ENCODE measurements at regions not wholly inside any gene's neighbourhood (a gene's known extent, or its start where the extent isn't known, plus 50 kb on each side); places are given as distances from the start of the nearest gene placed in this dataset.
"Not testable (repeated sequence)": the region's sequence is repeated elsewhere in the genome, so short reads cannot be mapped to it uniquely, and the experiment has no call there.

DNA sequence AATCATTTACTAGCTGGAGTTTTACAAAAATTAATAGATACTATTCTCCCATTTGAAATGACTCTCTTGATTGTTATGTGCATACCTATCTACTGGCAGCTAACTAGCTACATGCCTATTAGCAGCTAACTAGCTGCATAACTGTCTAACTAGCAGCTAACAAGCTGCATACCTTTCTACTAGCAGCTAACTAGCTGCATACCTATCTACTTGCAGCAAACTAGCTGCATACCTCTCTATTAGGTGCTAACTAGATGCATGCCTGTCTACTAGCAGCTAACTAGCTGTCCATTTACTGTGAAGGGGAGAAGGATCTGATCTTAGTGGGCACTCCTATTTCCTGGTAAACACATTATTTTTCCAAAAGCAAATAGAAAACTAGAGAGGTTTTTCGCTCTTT is 439.4 kb upstream of the PFKP start:
- no peak for DNase-seq (ENCODE audit: low spot score)

DNA sequence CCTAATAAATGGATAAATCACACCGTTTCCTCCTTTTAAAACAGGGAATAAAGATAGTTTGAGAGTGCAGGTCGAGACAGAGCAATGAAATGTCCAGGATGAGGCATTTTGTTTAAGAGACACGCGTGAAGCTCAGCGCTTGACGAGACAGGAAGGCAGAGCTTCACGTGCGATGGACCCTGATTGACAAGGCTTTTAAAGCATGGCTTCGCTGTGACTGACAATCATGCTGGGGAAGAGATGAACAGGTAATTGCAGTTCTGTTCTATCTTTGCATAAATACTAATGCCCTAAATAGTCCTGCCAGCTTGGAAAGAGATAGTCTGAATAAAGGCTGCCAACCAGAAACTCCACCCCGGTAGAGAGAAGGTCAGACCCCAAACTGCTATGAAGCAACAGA is 442.3 kb upstream of the PFKP start:
- no peak for DNase-seq (ENCODE audit: low spot score)

DNA sequence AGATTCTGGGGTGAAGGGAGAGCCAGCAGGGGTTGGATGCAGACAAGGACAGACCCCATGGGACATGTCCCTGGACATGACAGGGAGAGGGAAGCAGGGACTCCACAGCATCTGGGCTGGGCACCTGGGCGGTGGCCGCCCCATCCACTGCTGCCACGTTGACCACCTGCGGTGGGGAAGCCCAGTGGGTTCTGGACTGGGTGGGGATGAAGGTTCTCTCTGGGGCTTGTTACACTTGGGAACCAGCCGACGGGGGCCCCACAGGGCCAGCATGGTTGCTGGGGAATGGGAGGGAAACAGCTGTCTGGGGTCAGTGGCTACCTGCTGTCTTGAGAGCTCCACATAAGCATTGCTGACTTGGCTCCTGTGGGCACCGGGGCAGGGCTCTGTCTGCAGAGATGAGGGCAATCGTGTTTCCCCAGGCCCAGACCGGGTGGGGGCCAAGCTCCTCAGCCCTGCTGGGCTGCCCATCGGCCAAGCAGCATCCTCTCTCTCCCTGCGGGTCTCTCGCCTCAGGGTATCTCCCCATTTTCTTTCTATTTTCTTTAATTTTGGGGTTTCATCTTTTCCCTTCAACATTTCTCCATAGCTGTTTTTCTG is 443.6 kb upstream of the PFKP start:
- no peak for DNase-seq (ENCODE audit: low spot score)

DNA sequence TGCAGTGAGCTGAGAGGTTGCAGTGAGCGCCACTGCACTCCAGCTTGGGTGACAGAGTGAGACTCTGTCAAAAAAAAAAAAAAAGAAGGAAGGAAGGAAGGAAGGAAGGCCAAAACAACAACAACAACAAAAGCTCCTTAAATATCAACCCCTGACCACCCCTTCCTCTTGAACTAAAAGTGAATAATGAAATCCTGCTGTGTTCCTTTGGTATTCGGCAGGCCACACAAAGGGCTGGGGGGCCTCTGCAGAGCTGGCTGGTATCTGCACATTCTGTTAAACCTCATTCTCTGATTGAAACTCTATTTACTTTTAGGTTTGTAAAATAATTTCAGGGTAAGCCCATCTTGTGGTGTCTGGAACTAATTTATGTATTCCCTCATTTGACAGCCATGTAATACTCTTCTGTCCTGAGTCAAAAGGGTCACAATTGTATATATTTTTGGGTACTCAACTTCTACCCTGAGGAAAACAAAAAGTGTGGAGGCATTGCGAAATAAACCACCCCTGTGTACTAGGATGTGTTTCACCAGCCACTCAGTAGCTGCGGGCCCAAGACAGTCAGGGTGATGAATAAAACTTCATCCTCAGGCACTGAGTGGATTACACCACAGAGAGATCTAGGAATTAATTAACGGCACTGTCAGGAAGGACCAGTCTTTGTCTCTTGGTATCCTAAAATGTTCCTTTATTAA is 446.4 kb upstream of the PFKP start:
- DNase-seq (ENCODE audit: low spot score): no peak

DNA sequence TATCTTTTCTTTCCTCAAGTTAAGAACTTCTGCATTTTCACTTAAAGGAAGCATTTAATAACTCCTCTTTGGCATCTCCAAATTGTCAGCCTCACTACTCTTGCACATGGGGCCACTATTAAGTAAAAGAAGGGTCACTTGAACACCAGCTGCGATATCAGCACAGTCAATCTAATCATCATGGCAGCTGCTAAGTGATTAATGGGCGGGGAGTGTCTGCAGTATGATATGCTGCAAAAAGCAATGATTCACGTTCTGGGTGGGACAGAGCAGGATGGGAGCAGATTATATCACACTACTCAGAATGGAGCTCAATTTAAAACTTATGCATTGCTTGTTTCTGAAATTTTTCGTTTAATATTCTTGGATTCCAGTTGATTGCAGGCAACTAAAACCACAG is 447.4 kb upstream of the PFKP start:
- no peak for DNase-seq (ENCODE audit: low spot score)

DNA sequence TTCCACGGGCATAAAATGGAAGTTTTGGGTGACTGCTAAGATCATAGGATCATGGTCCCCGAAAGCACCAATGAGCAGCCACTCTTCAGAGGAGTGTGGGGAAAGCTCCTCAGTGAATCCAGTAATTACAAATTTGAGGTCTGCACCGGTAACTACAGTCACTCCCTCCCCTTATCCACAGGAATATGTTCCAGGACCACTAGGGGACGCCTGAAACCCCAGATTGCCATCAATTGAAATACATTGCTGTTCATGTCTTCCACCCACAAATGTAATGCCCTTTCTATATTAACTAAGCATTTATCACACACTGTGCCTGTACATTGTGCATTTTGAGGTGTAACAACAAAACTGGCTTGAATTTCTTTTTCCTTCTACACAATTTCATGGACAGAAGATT is 447.9 kb upstream of the PFKP start:
- DNase-seq (ENCODE audit: low spot score): no peak

DNA sequence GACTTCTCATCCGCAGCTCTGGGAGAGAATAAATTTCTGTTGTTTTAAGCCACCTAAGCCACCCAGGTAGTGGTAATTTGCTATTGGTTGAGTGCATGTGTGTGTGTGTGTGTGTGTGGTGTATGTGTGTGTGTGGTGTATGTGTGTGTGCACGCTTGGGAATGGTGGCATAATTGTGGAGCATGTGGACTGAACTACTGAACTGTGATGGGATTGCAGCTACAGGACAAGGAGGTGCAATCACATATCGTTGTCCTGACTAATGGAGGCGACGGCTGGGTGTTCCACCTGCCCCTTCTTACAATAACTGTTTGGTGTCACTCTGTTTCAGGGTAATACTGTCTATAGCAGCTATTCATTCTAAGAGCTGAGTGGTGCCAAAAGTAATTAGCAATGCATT is 448.7 kb upstream of the PFKP start:
- DNase-seq (ENCODE audit: low spot score): no peak

DNA sequence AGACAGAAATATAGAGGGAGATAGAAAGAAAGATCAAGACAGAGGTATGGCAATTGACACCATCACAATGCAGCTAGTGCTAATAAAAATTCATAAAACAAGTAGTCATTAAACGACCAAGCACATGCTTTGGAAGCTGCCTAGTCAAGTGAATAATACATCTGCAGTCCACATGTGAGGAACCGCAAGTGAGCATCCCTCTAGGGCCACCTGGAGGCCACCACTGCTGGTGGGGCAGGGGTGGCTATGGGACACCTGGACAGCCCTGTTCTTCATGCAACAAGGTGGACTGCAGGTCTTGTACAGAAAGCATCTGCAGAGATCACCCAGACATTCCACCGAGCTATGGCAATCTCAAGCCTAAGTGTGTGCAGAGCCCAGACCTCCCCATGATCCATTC is 451.1 kb upstream of the PFKP start:
- no peak for DNase-seq (ENCODE audit: low spot score)

DNA sequence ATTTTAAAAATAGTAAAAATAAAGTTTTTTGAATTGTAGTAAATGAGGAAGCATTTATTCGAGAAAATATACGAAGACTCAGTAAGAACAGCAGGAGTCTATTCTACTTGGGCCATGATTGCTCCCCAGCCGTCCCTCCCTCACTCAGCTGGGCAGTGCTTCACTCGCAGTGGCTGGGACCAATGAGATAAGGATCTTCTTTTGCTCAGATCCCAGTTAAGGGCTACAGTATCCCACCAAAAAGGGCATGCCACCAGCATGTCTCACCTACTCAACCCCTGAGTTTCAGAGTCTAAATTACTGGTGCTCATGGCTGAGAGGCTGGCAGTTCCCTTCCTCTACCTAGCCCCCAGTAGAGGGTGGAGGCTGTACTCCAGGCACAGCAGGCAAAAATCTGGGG is 455.7 kb upstream of the PFKP start:
- no peak for DNase-seq (ENCODE audit: low spot score)

DNA sequence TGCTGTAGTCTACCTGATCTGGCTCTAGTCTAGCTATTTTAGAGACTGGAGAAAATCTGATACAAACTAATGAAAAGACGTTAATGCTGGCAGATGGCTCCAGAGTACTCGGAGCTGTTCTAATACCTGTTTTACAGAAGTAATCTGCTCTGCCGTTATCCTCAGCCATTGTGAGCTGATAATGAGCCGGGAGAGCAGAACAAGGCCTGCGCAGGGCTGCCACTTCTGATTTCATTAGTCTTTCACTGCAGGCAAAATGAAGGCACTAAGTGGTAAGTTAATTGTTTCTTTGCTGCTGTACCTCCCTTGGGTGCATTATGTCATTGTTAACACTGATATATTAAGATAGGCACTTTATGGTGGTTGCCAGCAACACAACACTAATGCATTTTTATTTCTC is 456.4 kb upstream of the PFKP start:
- no peak for DNase-seq (ENCODE audit: low spot score)

DNA sequence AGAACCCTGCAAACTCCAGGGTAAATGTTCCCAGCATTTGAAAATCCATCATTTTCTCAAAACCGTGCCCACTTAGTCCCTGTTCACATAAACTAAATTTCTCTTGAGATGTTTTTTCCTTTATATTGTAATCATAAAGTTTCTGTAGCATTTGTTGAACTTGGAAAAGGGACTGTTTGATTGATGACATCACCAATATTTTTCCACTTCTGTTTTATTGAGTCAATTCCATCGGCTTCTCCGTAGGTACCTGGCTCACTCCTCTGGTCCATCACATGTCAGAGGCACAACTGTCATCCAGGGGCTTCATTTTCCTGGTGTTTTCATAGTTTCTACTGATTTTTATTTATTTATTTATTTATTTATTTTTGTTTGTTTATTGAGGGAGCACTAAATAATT is 462.5 kb upstream of the PFKP start:
- no peak for DNase-seq (ENCODE audit: low spot score)

DNA sequence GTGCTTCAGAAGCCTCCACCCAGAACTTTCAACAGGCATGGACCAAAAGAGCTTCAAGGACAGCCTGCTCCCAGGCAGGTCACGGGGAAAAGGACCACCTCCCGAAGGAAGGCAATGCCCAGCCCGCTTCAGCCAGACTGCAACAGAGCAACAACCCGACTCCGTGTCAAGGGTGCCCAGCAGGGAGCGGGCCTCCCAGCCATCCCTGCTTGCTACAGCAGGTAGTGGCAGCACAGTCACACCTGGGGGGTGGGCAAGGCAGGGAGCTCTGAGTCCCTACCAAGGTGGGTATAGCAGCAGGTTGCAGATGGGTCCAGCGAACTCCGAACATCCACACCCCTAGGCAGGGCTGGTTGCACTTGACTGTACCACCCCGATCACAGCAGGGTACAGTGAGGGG is 467.8 kb upstream of the PFKP start:
- no peak for DNase-seq (ENCODE audit: low spot score)

DNA sequence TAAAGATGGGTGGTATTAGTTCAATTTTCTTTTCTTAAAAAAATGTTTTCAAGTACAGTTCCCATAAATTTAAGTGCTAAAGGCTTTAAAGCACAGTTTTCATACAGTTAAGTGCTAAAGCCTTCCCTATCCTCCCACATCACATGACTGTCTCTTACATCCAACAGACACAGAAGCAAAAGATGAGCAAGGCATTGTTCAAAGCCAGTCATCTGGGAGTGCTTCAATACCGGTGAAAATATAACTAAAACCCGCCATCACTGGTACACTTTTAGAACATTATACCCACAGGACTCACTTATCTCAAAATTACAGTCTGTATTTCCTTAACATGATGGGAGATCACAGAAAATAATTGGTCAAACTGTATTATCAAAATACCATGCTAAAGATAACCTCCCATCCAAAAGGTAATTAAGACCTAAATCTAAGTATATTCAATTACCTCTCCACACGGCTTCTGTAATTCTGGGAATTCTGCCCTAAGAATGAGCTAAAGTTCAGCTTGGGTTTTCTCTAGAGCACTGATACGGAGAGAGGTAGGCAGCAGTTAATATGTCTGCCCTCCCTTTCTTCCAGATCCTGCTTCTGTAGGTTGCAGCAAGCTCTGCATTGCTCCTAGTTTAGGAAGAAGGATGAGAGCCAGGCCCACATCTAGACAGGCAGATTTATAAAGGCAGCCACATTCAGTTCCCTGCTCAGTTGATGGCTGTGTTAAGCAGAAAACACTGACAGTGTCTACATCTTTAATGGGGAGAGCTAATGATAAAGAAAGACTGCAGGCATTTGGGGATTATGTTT is 474.8 kb upstream of the PFKP start:
- no peak for DNase-seq (ENCODE audit: low spot score)

DNA sequence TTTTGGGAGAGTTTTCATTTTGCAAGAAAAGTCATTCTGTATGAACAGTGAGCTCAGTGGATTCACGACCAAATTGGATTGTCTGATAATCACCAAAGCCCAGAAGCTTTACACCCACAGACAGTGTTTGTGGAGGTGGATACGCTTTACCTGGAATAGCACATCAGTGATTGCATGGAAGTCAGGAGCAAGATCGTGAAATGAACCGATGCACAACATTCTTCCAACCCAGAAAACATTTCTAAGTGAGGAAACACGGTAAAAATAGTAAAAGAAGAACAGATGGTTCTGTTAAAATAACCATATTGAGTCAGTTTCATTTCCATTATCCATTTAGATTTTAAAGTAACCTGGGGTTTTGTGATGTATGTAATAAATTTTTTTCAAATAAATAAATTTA is 478.2 kb upstream of the PFKP start:
- no peak for DNase-seq (ENCODE audit: low spot score)

DNA sequence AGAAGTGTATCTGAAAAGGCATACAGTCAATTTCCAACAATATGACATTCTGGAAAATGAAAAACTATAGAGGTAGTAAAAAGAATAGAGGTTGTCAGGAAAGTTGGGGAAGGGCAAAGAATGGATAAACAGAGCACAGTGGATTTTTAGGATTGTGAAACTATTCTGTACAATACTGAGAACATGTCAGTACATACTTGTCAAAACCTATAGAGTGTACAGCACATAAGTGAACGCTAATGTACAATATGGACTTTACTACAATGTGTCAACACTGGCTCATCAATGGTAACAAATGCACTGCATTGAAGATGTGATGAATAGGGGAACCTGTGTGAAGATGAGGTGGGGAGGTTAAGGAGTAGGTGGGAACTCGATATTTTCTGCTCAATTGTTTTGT is 483.0 kb upstream of the PFKP start:
- DNase-seq (ENCODE audit: low spot score): no peak

DNA sequence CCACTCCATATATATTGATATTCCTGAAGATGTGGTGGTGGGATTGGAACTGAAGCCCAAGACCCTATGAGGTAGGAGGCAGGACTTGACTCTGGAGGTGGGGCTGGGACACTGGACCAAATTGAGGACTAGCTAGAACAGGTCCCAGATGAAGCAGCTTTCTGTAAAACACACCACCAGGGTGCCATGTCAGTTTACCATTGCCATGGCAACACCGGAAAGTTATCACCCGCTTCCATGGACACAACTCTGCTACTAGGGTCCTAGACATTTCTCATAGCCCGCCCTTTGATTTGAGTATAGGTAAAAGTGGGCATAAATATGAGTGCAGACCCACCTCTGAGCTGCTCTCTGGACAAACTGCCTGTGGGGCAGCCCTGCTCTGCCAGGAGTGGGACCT is 490.5 kb upstream of the PFKP start:
- DNase-seq (ENCODE audit: low spot score): no peak

DNA sequence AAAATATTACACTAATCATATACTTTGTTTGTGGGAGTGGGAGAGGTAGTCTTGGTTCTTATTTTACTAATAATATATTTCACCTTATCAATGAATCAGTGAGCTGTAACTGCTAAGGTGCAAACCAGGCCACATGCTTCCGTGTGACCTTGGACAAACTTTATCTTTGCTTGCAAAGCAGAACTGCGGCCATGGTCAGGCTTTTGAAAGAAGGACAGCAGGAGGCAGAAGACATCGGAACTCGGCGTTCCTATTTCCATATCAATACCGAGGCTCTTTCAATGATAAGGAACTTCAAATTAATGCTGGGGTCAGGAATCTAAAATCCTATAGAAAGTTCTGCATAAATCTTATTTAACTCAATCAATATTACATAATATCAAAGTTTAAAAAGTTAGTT is 491.9 kb upstream of the PFKP start:
- DNase-seq (ENCODE audit: low spot score): no peak

DNA sequence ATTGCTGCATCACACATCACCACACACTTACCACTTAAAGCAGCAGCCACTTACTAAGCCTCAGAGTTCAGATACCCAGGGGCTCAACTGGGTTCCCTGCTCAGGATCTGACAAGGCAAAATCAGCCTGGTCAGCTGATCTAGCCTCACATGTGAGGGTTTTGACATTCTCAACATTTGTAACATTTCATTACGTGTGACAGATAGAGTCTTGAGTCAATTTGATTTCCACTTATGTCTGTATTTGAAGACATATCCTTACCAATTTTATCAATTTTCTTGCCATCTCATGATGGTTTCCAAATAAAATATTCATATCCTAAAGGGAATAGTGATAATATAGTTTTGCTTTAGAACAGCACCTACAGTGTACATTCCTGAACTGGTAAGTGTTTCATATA is 494.7 kb upstream of the PFKP start:
- no peak for DNase-seq (ENCODE audit: low spot score)

DNA sequence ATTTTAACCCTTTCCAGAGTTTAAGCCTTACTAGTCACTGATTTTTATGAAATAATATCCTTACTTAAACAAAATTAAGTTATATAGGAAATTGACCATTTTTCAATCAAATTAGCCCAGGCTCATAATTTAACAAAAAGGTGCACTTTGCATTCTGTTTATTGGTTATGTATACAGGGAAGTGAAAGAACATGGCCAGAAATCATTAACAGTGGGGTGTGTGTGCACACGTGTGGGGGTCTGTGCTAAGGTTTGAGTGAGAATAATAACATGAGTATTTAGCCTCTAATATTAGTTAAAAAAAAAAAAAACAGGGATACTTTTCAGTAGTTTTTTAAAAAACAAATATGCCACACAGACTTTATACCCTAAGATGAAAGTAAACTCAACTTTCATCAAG is 510.5 kb upstream of the PFKP start:
- DNase-seq (ENCODE audit: low spot score): no peak

DNA sequence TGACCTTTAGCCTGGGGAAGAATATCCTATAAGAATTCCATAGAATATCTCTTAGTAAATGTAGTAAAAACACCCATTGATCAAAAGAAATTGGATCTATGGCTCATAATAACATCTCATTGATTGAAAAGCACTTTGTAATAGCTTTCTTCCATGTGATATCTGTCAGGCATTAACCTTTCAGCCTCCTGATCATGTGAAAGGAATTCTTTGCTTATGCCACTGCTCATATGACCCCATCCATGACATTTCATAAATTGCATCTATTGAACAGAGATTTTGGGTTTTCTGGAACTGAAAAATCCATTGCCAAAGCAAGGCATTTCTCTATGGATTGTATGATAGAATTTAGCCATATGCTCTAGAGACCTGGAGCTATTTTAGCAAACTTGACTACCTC is 519.3 kb upstream of the PFKP start:
- DNase-seq (ENCODE audit: low spot score): no peak

DNA sequence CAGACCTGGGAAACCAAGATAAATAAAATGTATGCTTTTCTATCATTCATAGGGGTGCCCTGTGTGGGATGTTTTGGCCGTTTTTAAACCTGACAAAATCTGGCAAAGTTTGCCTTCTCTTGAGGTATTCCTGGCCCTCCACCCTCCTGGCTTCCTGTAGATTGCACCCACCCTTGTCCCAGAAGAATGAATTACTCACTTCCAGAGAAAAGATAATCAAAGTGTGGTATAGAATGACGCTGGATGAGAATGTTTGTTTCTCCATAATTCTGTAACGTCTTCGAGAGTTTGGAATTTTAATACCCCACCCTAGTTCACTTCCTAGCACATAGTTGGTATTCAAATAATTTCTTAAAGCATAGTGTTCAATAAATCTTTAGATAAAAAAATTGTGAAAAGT is 519.7 kb upstream of the PFKP start:
- no peak for DNase-seq (ENCODE audit: low spot score)

DNA sequence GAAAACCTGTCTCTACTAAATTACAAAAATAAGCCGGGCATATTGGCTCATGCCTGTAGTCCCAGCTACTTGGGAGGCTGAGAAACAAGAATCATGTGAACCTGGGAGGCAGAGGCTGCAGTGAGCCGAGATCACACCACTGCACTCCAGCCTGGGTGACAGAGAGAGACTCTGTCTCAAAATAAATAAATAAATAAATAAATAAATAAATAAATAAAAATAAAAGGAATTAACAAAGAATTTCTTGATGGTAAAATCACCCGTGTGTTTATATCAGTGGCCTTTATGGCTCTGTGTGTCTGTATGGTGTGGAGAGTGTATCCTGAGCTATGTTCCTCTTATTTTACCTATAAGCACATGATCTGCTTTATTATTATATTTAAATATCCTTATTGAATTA is 520.5 kb upstream of the PFKP start:
- not testable (repeated sequence) for DNase-seq (ENCODE audit: low spot score)

DNA sequence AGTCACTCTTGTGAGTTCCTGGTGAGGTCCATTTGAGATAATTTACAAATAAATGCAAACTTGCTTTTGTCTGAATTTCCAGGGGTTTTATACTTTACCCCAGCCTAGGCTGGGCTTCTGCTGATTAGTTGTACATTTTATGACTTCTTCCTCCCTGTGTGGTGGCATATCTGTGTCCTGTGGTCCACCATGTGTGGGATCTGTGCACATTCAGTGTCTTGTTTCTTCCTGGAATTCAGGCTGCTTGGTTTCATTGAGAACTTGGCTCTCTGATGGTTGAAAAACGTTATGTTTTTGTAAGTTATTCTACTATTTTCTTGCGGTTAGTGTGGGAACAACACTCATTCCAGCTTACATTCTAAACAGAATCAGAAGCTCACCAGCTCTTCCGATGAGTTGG is 523.4 kb upstream of the PFKP start:
- no peak for DNase-seq (ENCODE audit: low spot score)
